AG04449 (cell line): ENCODE measurements at regions not wholly inside any gene's neighbourhood (a gene's known extent, or its start where the extent isn't known, plus 50 kb on each side); places are given as distances from the start of the nearest gene placed in this dataset.

Experiments
- CTCF ChIA-PET: fragments of 350-600 bp; formaldehyde crosslinking; extraction: SDS; loops from one replicate; lab custom pipeline; 2021; ENCODE audit warnings: antibody characterized with exemption; lab: Yijun Ruan, JAX
- POLR2A ChIA-PET: fragments of 400-600, 350-600 bp; formaldehyde crosslinking; extraction: SDS; loops from one replicate; lab custom pipeline; 2020; ENCODE audit warnings: antibody characterized with exemption, inconsistent platforms; lab: Yijun Ruan, JAX
- DNase-seq: peaks from one replicate; pipeline ENCODE4 v3.0.0-alpha.2; 2010; ENCODE audit warnings: low read depth, low spot score
- H3K4me3 ChIP-seq: 2 replicates; pipeline ENCODE4 v1.5.1; 2011; ENCODE audit warnings: low read depth, mild to moderate bottlenecking, control low read depth, low read length
- CTCF ChIP-seq: IDR thresholded peaks from one replicate; pipeline ENCODE4 v1.5.1; 2011; ENCODE audit warnings: mild to moderate bottlenecking, moderate library complexity, low read length, control low read depth, inconsistent platforms; ENCODE audit not compliant: insufficient read depth; ENCODE audit errors: missing control alignments

GRCh38 chr3:35394905-35395304 lies 244.4 kb upstream of the ARPP21 start:
- TF ChIP-seq CTCF = no peak
- H3K4me3 ChIP-seq = no peak overlapping the region
- DNase-seq = no peak
- ChIA-PET CTCF (no interaction called here), POLR2A (no interaction called here)

- H3K4me3 ChIP-seq = no peak overlapping the region
- no peak for TF ChIP-seq CTCF
- ChIA-PET POLR2A (no interaction called here), CTCF (no interaction called here)
- no peak for DNase-seq
These were observed 237.7 kb upstream of the ARPP21 start for GRCh38 chr3:35401671-35402070.

- CTCF ChIA-PET = no interaction called here
- TF ChIP-seq CTCF = no peak
- DNase-seq = no peak
- no peak overlapping the region for H3K4me3 ChIP-seq
- POLR2A ChIA-PET = no interaction called here
These were observed 234.8 kb upstream of the ARPP21 start for GRCh38 chr3:35404571-35404970.

GRCh38 chr3:35408882-35409281 lies 230.4 kb upstream of the ARPP21 start:
- ChIA-PET POLR2A (no interaction called here), CTCF (no interaction called here)
- no peak overlapping the region for H3K4me3 ChIP-seq
- no peak for TF ChIP-seq CTCF
- DNase-seq = no peak

GRCh38 chr3:35409991-35410390 lies 229.3 kb upstream of the ARPP21 start:
- no peak for TF ChIP-seq CTCF
- ChIA-PET POLR2A (no interaction called here), CTCF (no interaction called here)
- no peak for DNase-seq
- H3K4me3 ChIP-seq = no peak overlapping the region

- CTCF ChIA-PET = no interaction called here
- TF ChIP-seq CTCF = no peak
- no peak for DNase-seq
- H3K4me3 ChIP-seq = no peak overlapping the region
- POLR2A ChIA-PET = no interaction called here
These were observed 225.8 kb upstream of the ARPP21 start for GRCh38 chr3:35413483-35413882.
